Skeletal muscle satellite cell (primary cell): ENCODE measurements at regions not wholly inside any gene's neighbourhood (a gene's known extent, or its start where the extent isn't known, plus 50 kb on each side); places are given as distances from the start of the nearest gene placed in this dataset.

ENCODE experiments used
- H3K27me3 ChIP-seq: 2 replicates; pipeline ENCODE4 v1.7.0; 2013; ENCODE audit warnings: low read length; ENCODE audit not compliant: control insufficient read depth, insufficient read depth
- H3K36me3 ChIP-seq: 2 replicates; pipeline ENCODE4 v1.7.0; 2013; ENCODE audit warnings: mild to moderate bottlenecking, control low read depth, low read length; ENCODE audit not compliant: insufficient read depth
- H3K4me1 ChIP-seq: 2 replicates; pipeline ENCODE4 v1.7.0; 2013; ENCODE audit warnings: low read length; ENCODE audit not compliant: control insufficient read depth, insufficient read depth
- H3K4me2 ChIP-seq: 2 replicates; pipeline ENCODE4 v1.7.0; 2013; ENCODE audit warnings: mild to moderate bottlenecking, low read length
- H3K4me3 ChIP-seq: 2 replicates; pipeline ENCODE4 v1.7.0; 2013; ENCODE audit warnings: low read length
- H3K9ac ChIP-seq: 2 replicates; pipeline ENCODE4 v1.7.0; 2013; ENCODE audit warnings: mild to moderate bottlenecking, low read depth, low read length, moderate library complexity
- H3K9me3 ChIP-seq: replicated peaks from 2 replicates; pipeline ENCODE4 v1.7.0; 2013; ENCODE audit warnings: mild to moderate bottlenecking, control low read depth, low read length

DNA sequence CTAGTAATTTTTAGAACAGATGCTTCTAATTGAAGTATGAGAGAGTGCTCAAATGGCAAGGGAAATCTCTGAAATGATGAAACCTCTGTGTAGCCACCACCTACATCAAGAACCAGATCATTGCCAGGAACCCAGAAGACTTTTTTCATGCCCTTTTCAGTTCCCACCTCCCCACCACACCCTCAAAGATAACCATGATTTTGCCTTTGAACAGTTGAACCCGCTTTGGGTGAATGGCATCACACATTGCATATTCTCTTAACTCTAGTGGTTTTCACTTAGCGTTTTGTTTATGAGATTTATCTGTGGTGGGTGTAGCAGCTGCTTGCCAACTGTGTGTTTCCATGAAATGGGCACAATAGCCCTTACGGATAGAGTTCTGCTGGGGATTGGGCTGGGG is 142.9 kb upstream of the HDAC4 start:
- Histone ChIP-seq H3K9ac (no peak overlapping the region), H3K4me1 (no peaks in the 10 kb centered on the region), H3K27me3 (no peaks in the 10 kb centered on the region)

GRCh38 chr2:239540174-239540573 is 139.4 kb upstream of the HDAC4 start:
- Histone ChIP-seq H3K9me3 (peaks cover under 1% of the 10 kb centered on the region), H3K4me1 (no peaks in the 10 kb centered on the region), H3K4me3 (no peak overlapping the region), H3K4me2 (no peak overlapping the region), H3K27me3 (no peaks in the 10 kb centered on the region), H3K36me3 (no peaks in the 10 kb centered on the region), H3K9ac (no peak overlapping the region)

More for the DNA sequence above, 142.9 kb upstream of the HDAC4 start:
- H3K36me3 ChIP-seq = no peaks in the 10 kb centered on the region
- no peaks in the 10 kb centered on the region for H3K9me3 ChIP-seq
- H3K4me3 ChIP-seq = no peak overlapping the region
- no peak overlapping the region for H3K4me2 ChIP-seq

DNA sequence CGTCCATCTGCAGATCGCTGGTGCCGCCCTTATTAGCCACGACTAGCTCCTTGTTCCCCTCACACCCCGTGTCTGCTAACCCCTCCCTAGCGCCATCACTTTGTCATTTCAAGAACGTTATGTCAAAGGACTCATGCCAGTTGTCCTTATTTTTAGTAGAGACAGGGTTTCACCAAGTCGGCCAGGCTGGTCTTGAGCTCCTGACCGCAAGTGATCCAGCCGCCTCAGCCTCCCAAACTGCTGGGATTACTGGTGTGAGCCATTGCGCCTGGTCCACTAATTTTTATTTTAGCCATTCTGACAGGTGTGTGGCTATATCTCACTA is 138.9 kb upstream of the HDAC4 start:
- no peaks in the 10 kb centered on the region for H3K27me3 ChIP-seq
- no peak overlapping the region for H3K4me2 ChIP-seq
- H3K9me3 ChIP-seq = peaks cover 3% of the 10 kb centered on the region
- no peak overlapping the region for H3K4me3 ChIP-seq
- no peak overlapping the region for H3K9ac ChIP-seq
- H3K36me3 ChIP-seq = no peaks in the 10 kb centered on the region
- H3K4me1 ChIP-seq = no peaks in the 10 kb centered on the region

DNA sequence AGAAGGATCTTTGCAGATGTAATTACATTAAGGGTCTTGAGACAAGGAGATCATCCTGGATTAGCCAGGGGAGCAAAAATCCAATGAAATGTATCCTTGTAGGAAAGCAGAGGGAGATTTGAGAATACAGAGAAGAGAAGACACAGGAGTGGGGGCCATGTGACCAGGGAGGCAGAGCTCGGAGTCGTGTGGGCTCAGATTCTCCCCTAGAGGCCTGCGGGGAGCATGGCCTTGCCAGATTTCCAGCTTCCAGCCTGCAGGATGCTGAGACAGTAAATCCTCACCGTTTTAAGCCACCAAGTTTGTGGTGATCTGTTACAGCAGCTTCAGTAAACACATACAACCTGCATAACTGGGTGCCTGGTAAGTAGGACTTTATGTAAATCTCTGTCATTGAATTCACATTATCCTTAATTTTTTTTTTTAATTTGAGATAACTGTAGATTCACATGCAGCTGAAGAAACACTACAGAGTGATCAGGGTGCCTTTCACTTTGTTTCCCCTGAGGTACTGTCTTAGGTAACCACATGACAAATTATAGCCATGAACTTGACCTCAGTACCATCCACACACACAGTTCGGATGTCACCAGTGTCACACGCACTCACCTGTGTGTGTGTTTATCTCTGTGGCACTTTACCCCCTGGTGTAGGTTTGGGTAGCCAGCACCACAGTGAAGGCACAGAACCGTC is 138.4 kb upstream of the HDAC4 start:
- Histone ChIP-seq H3K9me3 (peaks cover 3% of the 10 kb centered on the region), H3K36me3 (no peaks in the 10 kb centered on the region)

DNA sequence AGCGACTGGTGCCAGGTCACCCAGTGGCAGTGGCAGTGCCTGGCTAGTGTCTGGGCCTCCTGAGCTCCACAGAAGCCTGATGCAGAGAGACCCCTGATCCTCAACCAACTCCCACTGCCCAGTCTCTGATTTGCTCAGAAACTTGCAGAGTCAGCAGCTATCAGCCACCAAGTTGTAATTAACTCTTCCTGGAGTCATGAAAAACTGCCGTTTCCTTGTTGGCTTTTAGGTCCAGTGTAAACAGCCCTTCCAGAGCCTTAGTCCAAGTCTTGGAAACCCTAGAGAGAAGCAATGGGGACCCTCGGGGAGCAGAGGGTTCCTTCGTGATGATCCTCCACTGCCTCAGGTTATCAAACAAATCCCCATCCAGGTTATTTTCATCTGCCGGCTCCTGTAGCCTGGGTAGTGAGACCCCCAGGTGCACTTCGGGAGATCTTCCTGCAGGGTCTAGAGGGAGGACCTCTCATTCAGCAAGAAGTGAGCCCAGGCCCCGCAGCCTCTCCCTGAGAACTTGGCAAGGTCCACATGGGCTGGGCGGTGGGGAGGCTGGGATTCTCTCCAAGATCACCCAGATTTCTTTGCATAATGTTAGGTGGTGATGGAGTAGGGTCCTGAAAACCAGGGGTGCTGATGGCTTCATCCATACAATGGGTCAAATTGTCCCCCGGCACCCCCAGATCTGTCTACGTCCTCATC is 137.7 kb upstream of the HDAC4 start:
- H3K9me3 ChIP-seq = peaks cover 7% of the 10 kb centered on the region
- no peak overlapping the region for H3K4me3 ChIP-seq
- no peaks in the 10 kb centered on the region for H3K4me1 ChIP-seq
- H3K4me2 ChIP-seq = no peak overlapping the region
- H3K36me3 ChIP-seq = no peaks in the 10 kb centered on the region
- H3K27me3 ChIP-seq = no peaks in the 10 kb centered on the region
- no peak overlapping the region for H3K9ac ChIP-seq

More for the DNA sequence above, 138.4 kb upstream of the HDAC4 start:
- Histone ChIP-seq H3K4me1 (no peaks in the 10 kb centered on the region), H3K4me2 (no peak overlapping the region), H3K27me3 (no peaks in the 10 kb centered on the region), H3K4me3 (no peak overlapping the region), H3K9ac (no peak overlapping the region)

DNA sequence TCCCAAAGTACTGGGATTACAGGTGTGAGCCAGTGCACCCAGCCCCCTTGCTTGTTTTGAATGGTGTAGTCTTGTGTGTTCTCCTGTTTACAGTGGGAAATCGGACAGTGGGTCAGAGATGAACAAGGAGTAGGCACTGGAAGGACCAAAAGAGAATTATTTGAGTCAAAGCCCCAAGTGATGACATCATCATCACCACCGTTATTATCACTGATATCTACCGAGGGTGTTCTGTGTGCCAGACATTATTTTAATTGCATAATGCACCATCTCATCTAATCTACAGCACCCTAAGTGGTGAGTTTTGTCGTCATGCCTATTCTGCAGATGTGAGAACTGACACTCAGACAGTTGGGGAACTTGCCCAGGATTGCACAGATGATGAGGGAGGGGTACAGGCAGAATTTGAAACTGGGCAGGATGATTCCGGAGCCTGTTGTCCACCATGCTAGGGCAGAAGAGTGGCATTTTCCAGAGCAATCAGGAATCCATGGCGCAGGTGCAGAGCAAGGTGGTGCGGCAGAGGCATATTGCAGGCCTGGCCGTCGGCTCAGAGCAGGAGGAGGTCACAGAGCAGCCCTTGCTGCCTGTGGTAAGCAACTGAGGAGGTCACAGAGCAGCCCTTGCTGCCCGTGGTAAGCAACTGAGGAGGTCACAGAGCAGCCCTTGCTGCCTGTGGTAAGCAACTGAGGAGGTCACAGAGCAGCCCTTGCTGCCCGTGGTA is 137.0 kb upstream of the HDAC4 start:
- Histone ChIP-seq H3K4me3 (no peak overlapping the region), H3K4me1 (no peaks in the 10 kb centered on the region), H3K27me3 (no peaks in the 10 kb centered on the region), H3K36me3 (no peaks in the 10 kb centered on the region), H3K9me3 (peaks cover 7% of the 10 kb centered on the region), H3K4me2 (no peak overlapping the region), H3K9ac (no peak overlapping the region)

GRCh38 chr2:239536186-239536585 is 135.4 kb upstream of the HDAC4 start:
- Histone ChIP-seq H3K9me3 (peaks cover 7% of the 10 kb centered on the region), H3K4me2 (no peak overlapping the region), H3K9ac (no peak overlapping the region), H3K27me3 (no peaks in the 10 kb centered on the region), H3K36me3 (no peaks in the 10 kb centered on the region), H3K4me3 (no peak overlapping the region), H3K4me1 (no peaks in the 10 kb centered on the region)

- no peaks in the 10 kb centered on the region for H3K36me3 ChIP-seq
- H3K4me3 ChIP-seq = no peak overlapping the region
- peaks cover 7% of the 10 kb centered on the region for H3K9me3 ChIP-seq
- no peak overlapping the region for H3K9ac ChIP-seq
- H3K4me1 ChIP-seq = no peaks in the 10 kb centered on the region
- no peak overlapping the region for H3K4me2 ChIP-seq
- no peaks in the 10 kb centered on the region for H3K27me3 ChIP-seq
Measured at GRCh38 chr2:239535413-239536144, 134.8 kb upstream of the HDAC4 start.

DNA sequence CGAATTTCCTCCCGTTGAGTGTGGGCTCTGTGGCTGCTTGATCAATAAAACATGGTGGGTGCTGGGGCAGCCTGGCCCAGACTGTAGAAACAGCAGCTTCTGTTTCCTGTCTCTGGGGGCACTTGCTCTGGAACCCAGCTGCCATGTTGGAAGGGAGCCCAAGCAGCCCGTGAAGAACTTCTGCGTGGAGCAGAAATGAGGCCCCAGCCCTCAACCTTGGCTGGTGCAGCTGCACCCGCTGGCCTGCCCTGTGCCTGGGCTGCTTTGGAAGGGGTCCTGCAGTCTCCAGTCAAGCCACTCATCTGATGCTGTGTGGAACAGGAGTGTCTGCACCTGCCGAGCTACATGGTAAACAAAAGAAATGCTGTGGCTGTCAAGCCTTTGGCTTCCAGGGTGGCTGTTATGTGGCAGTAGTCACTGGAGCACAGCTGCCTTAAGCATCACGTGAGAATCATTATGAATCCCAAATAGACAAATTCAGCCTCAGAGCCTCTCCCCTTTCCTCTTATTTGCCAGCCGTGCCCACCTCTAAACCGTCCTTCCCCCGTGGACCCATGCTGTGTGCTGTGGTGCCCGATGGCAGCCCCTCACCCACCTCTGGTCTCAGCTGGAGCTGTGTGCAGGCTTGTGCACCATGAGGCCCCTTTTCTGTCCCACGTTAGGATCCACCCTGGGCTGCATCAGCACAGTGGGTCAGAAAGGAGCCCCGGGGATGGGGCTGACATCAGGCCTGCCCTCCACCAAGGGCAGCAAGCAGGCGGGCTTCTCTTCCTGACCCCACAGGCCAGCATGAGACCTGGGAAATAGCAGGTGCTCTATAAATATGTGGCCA is 134.0 kb upstream of the HDAC4 start:
- H3K4me2 ChIP-seq = no peak overlapping the region
- no peaks in the 10 kb centered on the region for H3K4me1 ChIP-seq
- H3K9ac ChIP-seq = no peak overlapping the region
- no peaks in the 10 kb centered on the region for H3K27me3 ChIP-seq
- H3K36me3 ChIP-seq = no peaks in the 10 kb centered on the region
- no peak overlapping the region for H3K4me3 ChIP-seq
- peaks cover 7% of the 10 kb centered on the region for H3K9me3 ChIP-seq

DNA sequence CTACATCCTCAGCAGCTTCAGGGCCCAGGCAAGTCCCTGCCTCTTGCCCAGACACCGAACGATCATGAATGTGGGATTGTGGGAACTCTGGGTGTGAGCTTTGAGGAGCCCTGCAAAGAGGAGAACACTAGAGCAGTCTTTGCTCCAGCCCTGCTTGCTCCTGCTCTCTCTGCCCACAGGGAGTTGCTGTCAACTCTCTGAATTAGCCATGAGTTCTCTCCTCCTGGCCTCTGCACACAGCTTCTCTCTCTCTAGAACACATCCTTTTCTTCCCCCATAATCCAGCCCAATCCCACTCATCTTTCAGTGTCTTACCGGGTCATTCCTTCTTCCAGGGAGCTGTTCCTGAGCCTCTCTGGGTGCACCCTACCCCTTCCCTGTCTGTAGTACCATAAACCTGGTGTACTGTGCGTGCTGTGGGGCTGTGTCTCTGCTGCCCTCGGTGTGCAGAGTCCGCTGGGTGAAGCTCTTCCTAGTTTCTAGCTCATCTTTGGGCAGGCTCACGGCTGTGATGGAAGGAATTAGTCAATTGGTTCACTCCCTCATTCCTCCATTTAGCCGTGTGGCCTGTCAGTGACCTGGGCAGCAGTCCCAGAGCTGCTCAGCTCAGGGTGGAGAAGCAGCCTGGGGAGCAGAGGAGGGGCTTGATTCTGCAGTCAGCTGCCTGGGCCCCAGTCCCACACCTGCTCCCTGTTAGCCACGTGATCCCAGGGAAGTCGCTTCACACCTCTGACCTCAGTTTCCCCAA is 132.9 kb upstream of the HDAC4 start:
- Histone ChIP-seq H3K9ac (no peak overlapping the region), H3K4me3 (no peak overlapping the region), H3K4me2 (no peak overlapping the region)

More for the DNA sequence above, 132.9 kb upstream of the HDAC4 start:
- no peaks in the 10 kb centered on the region for H3K27me3 ChIP-seq
- H3K4me1 ChIP-seq = no peaks in the 10 kb centered on the region
- no peaks in the 10 kb centered on the region for H3K36me3 ChIP-seq
- H3K9me3 ChIP-seq = peaks cover 7% of the 10 kb centered on the region
